ENCODE measurements at regions not wholly inside any gene's neighbourhood (a gene's known extent, or its start where the extent isn't known, plus 50 kb on each side); places are given as distances from the start of the nearest gene placed in this dataset.
"Not testable (repeated sequence)": the region's sequence is repeated elsewhere in the genome, so short reads cannot be mapped to it uniquely, and the experiment has no call there.

DNA sequence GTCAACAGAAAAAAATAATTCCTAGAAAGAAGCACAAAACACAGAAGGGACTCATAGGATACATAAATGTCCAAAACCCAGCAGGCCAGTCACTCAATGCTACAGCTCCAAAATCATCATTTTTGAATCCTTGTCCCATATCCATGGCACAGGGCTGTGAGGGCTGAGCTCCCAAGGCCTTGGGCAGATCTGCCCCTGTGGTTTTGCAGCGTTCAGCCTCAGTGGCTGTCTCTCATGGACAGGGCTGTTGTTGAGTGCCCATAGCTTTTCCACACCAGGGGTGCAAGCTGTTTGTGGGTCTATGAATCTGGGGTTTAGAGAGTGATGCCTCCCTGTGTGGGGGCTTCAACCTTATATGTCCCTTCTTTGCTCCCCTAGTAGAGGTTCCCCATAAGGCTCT is 243.2 kb downstream of the CWH43 start:
- not testable (repeated sequence) for DNase-seq

DNA sequence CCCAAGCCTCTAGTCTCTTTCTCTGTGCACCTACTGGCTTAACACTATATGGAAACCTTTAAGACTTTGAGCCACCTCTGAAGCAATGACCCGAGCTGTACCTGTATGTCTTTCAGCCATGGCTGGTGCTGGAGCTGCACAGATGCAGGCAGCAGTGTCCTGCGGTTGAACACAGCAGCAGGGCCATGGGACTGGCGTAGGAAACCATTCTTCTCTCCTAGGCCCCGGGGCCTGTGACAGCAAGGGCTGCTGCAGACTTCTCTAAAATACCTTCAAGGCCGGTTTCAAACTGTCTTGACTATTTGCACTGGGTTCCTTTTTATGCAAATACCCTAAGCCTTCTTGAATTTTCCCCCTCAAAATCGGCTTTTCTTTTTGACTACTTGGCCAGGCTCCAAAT is 243.6 kb downstream of the CWH43 start:
- DNase-seq = not testable (repeated sequence)

DNA sequence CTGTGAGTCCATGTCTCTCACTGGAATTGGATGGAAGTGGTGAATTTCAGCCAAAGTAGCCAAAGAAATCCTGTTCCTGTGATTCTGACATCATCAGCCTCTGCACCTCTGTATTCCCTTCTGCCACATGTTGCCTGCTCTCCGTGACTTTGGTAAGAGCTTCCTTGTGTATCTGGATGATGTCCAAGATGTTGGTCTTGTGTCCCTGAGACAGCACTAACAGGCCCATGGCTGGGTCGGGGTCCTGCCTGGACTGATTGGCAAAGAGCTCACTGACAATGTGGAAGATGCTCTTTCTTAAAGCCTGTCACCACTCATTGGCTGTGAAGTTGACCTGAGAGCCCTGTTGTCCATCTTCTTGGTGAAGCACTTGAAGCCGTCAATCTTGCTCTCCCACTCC is 247.3 kb downstream of the CWH43 start:
- DNase-seq = not testable (repeated sequence)

DNA sequence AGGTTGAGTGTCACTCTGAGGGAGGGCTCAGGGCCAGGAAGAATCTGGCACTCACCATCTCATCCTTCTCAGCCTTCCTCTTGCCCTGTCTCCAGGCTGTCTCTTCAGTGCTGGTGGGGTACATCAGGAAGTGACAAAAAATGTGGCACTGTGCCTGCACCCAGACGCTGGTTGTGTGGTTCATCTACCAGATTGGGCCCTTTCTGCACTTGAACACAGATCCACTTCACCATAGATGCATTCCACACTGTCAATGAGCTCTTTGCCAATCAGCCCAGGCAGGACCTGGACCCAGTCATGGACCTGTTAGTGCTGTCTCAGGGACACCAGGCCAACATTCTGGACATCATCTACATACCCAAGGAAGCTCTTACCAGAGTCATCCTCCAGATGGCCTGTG is 247.7 kb downstream of the CWH43 start:
- DNase-seq = not testable (repeated sequence)

DNA sequence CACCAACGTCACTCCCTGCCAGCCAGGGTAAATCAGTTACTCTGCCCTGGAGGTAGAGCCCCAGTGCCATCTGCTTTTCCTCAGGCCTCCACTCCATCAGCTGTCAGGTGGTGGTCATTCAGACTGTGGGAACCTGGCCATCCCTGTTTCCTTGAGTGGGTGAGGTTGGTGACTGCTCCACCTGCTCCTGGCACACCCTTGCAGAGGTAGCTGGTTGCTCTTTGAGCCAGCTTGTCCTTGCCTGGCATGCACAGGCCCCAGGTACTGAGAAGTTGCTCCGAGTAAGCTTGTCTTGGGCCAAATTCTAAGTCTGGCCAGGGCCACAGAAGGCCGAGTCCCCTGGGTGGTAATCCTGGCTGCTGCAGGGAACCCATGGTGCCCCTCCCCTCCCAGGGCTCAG is 248.3 kb downstream of the CWH43 start:
- not testable (repeated sequence) for DNase-seq

DNA sequence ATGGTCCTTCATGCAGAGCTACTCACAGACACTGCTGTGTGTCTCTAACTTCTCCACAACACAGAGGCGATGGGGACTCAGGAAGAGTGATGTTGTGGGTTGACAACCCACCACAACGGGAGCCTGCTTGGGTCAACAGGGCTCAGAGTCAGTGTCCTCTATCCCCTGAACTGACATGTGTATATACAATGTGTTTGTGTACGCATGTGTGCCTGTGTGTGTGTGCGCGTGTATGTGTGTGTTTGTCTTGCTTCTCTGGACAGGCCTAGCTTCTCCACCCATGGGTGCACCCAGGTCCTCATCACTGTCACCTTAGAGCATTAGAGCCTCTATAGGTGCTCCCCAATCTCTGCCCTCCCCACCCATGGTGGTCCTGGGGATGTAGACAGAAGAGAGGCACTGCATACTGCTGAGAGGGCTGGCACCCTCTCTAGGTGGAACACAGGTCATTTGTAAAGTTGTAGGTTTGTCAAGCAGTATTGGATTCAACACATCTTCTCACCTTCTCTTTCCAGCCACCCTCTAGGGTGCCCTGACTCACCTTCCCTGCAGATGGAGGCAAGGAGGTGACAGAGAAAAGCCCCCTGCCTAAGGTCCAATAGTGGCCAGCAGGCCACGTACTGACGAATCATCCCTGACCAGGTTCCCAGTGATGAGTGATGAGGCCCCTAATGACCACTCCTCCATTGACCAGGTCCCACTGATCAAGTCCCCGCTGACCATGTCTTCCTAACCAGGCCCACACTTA is 249.5 kb downstream of the CWH43 start:
- not testable (repeated sequence) for DNase-seq

DNA sequence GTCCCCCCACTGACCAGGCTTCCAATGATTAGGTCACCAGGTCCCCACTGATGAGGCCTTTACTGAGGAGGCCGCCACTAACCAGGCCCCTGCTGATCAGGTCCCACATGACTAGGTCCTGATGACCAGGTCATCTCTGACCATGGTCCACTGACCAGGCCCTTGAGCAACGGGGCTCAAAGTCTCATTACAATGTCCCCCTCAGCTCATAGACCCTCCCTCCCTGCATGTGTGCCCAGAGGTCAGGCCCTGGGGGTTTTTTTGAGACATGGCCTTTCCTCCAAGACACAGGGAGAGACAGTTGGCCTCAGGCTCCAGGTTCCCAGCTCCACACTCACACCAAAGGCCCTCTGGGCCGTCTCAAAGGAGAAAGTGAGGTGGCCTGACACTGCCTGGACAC is 250.4 kb downstream of the CWH43 start:
- not testable (repeated sequence) for DNase-seq

DNA sequence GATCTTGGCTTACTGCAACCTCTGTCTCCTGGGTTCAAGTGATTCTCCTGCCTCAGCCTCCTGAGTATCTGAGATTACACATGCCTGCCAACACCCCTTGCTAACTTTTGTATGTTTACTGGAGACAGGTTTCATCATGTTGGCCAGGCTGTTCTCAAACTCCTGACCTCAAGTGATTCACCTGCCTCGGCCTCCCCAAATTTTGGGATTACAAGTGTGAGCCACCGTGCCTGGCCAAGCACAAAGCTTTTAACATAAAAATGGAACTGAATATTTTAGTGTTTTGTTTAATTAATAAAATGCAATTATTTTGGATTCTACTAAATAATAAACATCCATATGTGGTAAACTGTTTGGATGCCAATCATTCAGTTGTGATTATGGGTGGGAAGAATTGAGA is 255.2 kb downstream of the CWH43 start:
- DNase-seq = not testable (repeated sequence)

DNA sequence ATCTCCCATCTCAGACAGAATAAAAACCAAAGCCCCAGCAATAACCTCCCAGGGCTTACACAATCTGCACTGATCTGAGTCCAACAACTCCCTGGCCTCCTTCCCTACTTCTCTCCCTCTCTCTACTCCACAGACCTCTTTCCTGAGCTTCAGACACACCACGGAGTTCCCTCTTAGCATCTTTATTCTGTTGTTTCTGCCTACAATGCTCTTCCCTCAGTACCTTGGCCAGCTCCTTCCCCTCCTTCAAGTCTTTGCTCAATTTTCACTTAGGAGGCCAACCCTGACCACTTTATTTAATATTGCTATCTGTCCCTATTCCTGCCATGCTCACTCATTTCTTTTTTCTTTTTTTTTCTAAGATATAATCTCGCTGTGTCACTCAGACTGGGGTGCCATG is 276.7 kb downstream of the CWH43 start:
- not testable (repeated sequence) for DNase-seq

DNA sequence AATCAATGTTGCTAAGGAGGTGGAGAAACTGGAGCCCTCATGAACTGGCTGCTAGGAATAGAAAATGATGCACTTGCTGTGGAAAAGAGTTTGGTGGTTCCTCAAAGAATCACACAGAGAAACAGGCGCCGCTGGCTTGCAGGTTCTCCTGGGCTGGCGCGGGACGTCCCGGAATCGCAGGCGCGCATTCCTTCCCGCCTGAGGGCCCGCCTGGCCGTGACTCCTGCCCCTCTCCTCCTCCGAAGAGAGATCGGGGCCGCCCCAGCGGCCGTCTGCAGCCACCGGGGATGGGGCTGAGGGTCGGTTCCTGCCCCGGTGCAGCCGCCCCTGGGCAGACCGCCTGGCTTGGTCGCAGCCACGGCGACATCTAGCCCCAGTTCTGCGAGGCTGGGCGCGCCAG is 284.4 kb downstream of the CWH43 start:
- not testable (repeated sequence) for DNase-seq

DNA sequence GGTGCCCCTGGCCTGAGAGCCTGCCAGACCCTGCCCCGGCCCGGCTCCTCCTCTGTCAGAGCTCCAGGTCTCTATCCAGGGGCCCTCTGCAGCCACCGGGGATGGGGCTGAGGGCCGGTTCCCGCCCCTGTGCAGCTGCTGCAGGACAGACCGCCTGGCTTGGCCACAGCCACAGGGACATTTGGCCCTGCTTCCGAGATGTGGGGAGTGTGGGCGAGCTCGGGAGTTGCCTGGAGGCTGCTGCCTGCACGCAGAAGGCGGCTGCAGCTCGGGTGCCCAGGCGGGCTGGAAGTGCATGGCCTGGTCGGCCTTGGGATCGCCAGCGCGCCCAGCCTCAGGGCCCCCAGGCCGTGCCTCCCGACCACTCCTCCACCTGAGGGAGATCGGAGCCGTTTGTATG is 284.8 kb downstream of the CWH43 start:
- not testable (repeated sequence) for DNase-seq

DNA sequence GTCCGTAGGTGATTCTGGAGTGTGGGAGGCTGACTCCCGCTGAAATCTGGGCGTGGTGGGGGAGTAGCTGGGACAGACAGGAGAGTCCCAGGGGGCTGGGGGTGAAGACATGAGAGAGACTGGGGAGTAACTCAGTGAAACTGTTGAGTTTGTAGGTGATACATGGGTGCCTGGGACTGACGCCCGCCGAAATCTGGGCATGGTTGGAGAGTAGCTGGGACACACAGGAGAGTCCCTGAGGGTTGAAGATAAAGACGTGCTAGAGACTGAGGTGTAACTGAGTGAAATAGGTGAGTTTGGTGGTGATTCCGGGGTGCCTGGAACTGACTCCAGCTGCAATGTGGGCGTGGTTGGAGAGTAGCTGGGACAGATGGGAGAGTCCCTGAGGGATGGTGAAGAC is 299.8 kb downstream of the CWH43 start:
- not testable (repeated sequence) for DNase-seq

DNA sequence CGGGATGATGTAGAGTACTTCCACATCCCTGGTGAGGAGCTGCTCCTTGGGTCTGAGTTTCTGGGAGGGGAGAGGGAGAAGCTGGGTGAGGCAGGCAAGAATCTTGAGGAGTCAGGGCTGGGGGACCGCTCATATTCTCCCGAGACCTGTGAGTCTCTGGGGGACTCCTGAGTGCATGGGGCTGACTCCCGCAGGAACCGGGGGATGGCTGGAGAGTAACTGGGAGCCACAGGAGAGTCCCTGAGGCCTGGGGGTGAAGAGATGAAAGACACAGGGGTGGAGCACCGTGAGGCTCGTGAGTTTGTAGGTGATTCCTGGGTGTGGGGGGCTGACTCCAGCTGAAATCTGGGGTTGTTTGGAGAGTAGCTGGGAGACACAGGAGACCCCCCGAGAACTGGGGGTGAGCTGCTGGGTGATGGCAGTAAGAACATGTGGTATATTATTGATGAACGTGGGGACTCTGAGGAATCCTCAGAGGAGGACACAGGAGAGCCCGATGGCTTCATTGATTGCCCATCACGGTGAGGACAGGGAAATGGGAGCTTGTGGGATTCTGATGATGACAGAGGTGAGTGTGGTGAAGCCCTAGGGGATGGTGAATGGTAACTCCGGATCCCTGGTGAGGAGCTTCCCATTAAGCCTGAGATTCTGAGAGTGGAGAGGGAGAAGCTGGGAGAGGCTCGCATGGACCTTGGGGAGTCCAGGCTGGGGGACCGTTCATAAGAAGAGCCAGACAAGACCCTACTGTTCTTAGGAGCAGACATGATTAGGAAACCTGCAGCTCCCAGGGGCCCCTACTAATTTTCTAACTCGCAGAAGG is 301.1 kb downstream of the CWH43 start:
- DNase-seq = not testable (repeated sequence)

DNA sequence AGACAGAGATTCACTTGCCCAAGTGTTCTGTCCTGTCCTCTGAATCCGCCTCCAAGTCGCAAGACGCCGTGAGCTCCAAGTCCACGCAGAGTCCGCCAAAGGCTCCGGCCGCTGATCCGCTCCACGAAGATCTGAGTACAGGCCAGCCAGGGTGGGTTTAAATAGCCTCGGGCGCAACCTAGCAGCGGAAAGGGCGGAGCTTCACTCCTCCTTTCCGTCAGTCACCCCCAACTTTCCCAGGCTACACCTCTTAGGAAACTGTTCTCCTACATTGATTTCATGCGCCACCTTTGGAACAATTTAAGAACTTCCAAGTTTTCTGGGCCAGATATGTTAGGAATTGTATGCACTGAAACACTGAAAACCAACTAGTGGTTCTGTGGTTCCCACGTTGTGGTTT is 301.8 kb downstream of the CWH43 start:
- not testable (repeated sequence) for DNase-seq

DNA sequence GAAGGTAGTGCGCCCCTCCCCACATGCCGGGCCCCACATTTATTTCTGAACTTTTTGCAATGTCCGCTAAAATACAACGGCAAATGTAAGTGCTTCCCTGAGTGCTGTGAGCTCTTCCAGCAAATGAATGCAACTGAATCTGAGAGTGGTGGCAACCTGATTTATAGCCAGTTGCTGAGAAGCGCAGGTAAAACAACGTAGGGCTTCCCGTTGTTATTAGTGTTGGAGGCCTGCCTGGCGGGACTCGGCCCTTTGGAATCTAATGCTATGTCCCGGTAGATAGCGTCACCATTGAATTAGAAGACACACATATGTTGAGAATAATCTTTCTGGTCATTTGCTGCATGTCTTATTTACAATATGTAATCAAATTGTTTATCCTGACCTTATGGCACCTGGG is 302.7 kb downstream of the CWH43 start:
- not testable (repeated sequence) for DNase-seq

DNA sequence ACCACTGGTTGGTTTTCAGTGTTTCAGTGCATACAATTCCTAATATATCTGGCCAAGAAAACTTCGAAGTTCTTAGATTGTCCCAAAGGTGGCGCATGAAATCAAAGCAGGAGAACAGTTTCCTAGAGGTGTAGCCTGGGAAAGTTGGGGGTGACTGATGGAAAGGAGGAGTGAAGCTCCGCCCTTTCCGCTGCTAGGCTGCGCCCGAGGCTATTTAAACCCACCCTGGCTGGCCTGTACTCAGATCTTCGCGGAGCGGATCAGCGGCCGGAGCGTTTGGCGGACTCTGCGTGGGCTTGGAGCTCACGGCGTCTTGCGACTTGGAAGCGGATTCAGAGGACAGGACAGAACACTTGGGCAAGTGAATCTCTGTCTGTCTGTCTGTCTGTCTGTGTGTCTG is 328.7 kb downstream of the CWH43 start:
- DNase-seq = not testable (repeated sequence)

DNA sequence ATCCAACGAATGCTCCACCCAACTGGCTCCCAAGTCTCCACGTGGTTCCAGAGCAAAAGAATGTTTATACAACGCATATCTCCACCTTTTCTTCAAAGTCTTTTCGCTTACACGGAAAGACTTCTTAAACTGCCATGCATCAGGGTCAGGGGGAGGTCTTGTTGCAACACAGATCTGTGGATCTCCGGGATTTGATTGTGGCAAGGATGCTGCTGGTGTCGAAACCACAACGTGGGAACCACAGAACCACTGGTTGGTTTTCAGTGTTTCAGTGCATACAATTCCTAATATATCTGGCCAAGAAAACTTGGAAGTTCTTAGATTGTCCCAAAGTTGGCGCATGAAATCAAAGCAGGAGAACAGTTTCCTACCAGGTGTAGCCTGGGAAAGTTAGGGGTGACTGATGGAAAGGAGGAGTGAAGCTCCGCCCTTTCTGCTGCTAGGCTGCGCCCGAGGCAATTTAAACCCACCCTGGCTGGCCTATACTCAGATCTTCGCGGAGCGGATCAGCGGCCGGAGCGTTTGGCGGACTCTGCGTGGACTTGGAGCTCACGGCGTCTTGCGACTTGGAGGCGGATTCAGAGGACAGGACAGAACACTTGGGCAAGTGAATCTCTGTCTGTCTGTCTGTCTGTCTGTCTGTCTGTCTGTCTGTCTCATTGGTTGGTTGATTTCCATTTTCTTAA is 334.8 kb downstream of the CWH43 start:
- not testable (repeated sequence) for DNase-seq

DNA sequence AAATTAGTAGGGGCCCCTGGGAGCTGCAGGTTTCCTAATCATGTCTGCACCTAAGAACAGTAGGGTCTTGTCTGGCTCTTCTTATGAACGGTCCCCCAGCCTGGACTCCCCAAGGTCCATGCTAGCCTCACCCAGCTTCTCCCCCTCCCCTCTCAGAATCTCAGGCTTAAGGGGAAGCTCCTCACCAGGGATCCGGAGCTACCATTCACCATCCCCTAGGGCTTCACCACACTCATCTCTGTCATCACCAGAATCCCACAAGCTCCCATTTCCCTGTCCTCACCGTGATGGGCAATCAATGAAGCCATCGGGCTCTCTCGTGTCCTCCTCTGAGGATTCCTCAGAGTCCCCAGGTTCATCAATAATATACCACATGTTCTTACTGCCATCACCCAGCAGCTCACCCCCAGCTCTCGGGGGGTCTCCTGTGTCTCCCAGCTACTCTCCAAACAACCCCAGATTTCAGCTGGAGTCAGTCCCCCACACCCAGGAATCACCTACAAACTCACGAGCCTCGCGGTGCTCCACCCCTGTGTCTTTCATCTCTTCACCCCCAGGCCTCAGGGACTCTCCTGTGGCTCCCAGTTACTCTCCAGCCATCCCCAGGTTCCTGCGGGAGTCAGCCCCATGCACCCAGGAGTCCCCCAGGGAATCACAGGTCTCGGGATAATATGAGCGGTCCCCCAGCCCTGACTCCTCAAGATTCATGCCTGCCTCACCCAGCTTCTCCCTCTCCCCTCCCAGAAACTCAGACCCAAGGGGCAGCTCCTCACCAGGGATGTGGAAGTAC is 335.6 kb downstream of the CWH43 start:
- not testable (repeated sequence) for DNase-seq

DNA sequence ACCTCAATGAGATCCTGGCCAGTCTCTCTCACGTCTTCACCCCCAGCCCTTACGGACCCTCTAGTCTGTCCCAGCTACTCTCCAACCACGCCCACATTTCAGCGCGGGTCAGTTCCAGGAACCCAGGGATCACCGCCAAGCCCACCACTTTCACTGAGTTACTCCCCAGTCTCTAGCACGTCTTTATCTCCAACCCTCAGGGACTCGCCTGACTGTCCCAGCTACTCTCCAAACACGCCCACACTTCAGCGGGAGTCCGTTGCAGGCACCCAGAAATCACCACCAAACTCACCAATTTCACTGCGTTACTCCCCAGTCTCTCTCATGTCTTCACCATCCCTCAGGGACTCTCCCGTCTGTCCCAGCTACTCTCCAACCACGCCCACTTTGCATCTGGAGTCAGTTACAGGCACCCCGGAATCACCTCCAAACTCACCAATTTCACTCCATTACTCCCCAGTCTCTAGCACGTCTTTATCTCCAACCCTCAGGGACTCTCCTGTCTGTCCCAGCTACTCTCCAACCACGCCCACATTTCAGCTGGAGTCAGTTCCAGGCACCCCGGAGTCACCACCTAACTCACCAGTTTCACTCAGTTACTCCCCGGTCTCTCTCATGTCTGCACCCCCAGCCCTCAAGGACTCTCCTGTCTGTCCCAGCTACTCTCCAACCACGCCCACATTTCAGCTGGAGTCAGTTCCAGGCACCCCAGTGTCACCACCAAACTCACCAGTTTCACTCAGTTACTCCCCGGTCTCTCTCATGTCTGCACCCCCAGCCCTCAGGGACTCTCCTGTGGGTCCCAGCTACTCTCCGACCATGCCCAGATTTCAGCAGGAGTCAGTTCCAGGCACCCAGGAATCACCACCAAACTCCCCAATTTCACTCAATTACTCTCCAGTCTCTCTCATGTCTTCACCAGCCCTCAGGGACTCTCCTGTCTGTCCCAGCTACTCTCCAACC is 336.8 kb downstream of the CWH43 start:
- DNase-seq = not testable (repeated sequence)

DNA sequence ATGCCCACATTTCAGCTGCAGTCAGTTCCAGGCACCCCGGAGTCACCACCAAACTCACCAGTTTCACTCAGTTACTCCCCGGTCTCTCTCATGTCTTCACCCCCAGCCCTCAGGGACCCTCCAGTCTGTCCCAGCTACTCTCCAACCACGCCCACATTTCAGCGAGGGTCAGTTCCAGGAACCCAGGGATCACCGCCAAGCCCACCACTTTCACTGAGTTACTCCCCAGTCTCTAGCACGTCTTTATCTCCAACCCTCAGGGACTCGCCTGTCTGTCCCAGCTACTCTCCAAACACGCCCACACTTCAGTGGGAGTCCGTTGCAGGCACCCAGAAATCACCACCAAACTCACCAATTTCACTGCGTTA is 337.5 kb downstream of the CWH43 start:
- DNase-seq = not testable (repeated sequence)
